Endothelial cell of hepatic sinusoid (primary cell): ENCODE measurements at regions not wholly inside any gene's neighbourhood (a gene's known extent, or its start where the extent isn't known, plus 50 kb on each side); places are given as distances from the start of the nearest gene placed in this dataset.
"Not testable (repeated sequence)": the region's sequence is repeated elsewhere in the genome, so short reads cannot be mapped to it uniquely, and the experiment has no call there.

ENCODE experiments used
- in situ Hi-C: cut with HindIII; loops from 2 replicates; pipeline ENCODE4 v1.10.0; 2017; ENCODE audit warnings: low sequenced_read_pairs

GRCh38 chr1:233435622-233436021 lies 108.1 kb downstream of the MAP3K21 start:
- in situ Hi-C loops = no loop called here

- in situ Hi-C loops = no loop called here
Measured at GRCh38 chr1:233439721-233440120, 112.2 kb downstream of the MAP3K21 start.

GRCh38 chr1:233440951-233441401 lies 113.5 kb downstream of the MAP3K21 start:
- in situ Hi-C loops = no loop called here

DNA sequence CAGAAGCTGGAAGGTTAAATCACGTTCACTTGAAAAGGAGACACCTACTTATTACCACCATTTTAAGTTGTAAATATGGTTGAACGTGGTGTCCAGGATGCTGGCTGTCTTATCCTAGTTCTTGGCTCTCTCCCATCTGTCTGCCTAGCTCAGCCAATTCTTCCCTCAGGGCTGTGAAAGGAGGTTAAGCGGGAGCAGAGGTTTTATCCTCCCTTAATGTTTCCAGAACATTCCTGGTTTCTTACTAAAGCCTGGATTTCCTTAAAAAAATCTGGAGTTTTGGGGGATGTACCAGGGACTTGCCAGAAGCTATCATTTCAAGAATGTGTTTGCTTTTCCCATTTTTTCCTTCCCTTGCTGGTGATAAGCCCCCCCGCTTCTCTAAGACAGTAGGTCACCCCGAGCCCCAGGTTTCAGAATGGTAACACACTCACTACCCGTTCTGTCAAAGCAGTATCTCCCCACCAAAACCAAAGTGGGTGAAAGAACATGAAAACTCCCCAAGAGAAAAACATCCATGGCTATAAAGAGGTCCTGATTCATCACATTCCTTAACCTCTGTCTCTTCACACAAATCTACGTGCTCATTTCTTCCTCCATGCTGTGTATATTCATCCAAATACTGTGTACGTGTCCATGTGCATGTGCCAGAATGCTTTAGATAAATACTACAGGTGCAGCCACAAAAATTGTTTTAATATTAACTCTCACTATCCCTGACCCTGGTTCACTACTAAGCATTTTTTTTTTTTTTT lies 114.7 kb downstream of the MAP3K21 start:
- in situ Hi-C loops = no loop called here

DNA sequence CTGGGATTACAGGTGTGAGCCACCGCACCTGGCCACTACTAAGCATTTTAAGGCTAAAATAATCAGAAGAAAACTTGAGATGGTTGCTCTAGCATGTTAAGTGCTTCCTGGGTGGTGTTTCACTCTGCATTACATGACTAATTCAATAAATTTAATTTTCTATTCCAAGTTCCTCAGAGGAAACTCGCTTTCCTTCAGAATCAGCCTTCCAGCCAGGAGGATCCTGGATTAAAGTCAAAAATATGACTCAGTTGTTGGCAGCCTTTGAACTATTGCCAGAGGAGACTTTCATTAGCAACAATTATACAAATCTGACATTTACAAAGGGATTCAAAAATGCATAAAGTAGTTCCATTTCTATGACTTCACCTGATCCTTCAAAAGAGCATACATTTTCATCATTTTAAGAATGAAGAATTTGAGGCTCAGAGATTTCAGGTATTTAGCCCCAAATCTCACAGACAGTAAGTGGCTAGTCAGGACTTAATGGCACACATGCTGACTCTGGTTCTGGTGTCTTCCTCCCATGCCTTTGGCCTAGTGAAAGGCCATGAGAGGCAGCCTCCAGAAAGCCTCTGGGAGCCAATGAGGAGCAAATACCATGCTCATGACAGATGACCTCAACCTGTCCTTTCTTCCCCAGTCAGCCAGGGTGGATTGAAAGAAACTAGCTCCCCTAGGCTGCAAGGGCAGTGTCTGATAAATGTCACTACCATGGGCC lies 115.7 kb downstream of the MAP3K21 start:
- in situ Hi-C loops = no loop called here

- in situ Hi-C loops = no loop called here
Measured at GRCh38 chr1:233444484-233444883, 117.0 kb downstream of the MAP3K21 start.

GRCh38 chr1:233445737-233446136 lies 118.2 kb downstream of the MAP3K21 start:
- in situ Hi-C loops = no loop called here

GRCh38 chr1:233446935-233447334 lies 119.4 kb downstream of the MAP3K21 start:
- in situ Hi-C loops = no loop called here

DNA sequence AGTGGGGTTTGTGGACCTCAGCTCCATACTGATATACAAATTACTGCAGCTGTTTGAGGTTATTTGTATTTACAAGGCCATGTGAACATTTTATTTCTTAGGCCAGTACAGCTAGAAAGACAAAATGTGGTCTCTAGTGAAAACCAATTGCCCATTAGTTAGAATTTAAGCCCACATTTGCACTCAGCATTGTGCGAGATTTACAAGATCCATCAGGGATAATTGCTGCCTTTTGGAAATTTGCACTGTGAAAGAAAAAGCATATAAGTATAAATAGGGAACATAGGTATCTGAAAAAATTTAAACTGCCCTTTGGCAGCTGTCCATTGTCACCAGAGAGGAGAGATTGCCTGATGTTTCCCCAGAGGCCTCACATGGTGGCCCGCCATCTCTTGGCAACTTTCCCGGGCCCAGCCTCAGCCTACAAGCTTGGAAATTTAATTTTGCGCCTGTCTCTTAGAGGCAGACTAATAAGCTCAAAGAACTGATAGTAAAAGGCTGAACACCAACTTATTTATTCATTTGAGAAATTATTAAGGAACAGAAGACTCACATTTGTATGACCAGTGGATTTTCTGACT lies 120.7 kb downstream of the MAP3K21 start:
- in situ Hi-C loops = no loop called here

DNA sequence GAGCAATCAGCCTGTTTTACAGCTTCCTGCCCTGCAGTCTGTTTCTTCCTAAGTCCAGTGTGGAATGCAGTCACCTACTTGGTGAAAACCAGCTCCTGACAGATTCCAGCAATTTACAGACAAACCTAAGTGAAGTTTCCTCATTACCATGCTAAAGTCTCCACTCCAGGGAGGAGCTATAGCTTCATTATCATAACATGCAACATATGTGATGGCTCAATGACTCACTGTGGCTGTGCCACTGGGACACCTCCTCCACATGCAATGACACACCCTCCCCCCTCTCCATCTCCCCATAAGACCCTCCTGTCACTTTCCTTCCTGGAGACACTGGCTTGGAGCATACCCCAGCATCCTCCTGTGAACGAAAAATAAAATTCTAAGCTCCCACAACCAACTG lies 125.2 kb downstream of the MAP3K21 start:
- in situ Hi-C loops = no loop called here

DNA sequence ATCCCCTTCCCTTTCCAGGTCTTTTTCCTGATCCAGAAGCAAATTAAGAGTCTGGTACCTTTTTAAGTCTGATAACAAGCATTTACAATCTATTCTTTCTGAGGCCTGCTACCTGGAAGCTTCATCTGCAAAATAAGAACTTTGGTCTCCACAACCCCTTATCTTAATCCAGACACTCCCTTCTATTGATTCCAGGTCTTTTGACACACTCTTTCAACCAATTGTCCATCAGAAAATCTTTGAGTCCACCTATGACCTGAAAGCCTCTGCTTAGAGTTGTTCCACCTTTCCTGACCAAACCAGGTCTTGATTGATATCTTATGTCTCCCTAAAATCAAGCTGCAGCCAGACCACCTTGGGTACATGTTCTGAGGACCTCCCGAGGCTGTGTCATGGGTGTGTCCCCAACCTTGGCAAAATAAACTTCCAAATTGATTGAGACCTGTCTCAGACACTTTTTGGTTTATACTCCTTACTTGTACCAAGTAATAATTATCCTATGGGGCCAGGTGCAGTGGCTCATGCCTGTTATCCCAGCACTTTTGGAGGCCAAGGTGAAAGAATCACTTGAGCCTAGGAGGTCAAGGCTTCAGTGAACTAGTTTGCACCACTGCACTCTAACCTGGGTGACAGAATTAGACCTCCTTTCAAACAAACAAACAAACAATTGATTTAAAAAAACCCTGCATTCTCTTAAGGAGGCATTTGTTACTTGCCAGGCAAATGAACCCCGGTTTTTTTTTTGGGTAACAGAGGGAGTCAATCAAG lies 126.1 kb downstream of the MAP3K21 start:
- in situ Hi-C loops = no loop called here

DNA sequence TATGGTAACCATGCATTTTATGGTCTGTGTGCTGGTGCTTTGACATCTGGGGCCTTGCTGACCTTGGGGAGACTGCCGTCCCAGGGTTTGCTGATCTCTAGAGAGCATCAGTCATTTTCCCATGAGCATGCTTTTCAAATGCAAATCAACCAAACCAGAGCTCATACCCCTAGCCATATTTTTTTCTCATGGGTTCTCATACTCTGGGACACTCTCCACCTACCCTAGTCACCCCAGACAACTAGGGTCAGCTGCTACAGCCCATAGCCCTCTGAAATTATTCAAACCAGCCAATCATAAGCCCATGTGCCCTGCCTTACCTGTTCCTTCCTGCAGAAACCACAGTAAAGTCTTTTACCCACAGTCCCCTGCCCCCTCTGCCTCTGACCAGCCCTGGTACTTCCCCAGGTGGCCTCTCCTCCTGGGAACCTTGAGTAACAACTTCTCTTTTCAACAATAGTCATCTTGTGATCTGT lies 132.0 kb downstream of the MAP3K21 start:
- in situ Hi-C loops = no loop called here

DNA sequence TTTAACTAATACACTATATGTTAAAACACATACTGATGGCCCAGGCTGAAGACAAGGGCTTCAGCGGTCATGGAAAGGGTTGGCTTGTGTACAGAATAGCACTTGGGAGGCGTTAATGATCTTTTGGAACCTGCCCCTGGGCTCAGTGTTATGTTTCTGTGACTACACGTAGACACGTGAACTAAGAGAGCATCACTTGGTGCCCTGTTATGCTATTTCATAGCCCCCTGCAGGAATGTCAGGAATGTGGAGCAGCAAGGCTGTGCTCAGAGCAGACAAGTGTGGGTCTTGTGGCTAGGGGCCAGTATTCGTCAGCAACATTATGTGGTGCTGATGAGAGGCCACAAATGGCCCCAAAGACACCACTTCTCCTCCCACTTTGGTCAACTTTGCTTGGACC lies 132.4 kb downstream of the MAP3K21 start:
- in situ Hi-C loops = no loop called here

DNA sequence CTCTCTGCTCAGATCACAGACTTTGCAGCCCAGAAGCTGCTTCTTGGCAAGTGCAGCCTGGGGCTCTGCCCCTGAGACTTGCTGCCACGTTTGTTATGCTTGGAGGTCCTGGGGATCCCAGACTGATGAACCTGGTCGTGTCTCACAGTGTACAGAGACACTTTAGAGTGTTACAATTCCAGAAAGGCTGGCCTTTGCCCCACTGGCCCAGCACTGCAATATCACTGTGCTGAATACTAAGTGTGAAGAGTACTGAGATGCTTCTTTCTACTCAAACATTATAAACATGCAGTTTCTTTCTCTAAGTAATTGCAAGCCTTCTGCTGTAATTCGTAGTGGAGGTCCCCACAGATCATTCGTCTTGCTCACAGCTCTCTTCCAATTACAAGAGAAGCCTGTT lies 133.2 kb downstream of the MAP3K21 start:
- in situ Hi-C loops = no loop called here

GRCh38 chr1:233461847-233462246 lies 134.3 kb downstream of the MAP3K21 start:
- in situ Hi-C loops = no loop called here

GRCh38 chr1:233463333-233463732 lies 135.8 kb downstream of the MAP3K21 start:
- in situ Hi-C loops = no loop called here

GRCh38 chr1:233465745-233466343 lies 138.3 kb downstream of the MAP3K21 start:
- in situ Hi-C loops = loop anchor here (5.0 kb wide), 1 partner anchor 101 kb away; no protein-coding TSS in a partner anchor

DNA sequence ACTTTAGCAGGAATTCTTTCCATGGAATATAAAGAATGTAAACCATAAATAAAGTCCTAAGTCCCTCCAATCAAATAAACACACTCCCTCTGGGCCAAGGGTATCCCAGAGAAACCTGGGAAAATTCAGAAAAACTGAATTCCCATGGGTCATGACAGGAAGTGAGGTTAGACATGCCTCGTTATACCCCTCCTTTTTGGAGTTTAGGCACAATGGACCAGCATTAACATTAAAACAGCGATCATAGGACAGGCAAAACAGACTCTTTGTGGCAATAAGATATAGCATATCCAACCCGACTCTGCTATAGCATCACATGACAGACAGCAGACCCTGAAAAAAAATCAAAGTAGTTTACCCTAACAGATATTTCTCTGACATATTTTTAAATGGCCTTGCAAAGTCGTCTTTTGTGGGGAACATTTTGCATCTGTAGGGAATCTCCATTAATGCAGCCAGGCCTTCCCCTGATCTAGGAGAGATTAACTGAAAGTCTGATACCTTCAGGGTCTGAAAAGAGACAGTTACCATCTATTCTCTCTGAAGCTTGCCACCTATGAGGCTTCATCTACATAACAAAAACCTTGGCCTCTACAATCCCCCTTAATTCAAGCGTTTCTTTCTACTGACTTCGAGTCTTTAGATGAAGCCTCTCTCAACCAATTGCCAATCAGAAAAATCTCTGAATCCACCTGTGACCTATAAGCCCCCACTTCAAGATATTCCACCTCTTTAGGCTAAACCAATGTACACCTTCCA lies 143.0 kb upstream of the KCNK1 start:
- in situ Hi-C loops = no loop called here

GRCh38 chr1:233471851-233472250 lies 142.1 kb upstream of the KCNK1 start:
- in situ Hi-C loops = not testable (repeated sequence)

GRCh38 chr1:233472796-233473195 lies 141.1 kb upstream of the KCNK1 start:
- in situ Hi-C loops = not testable (repeated sequence)
